Esophagus squamous epithelium (tissue), 4 donors: ENCODE measurements at regions not wholly inside any gene's neighbourhood (a gene's known extent, or its start where the extent isn't known, plus 50 kb on each side); places are given as distances from the start of the nearest gene placed in this dataset.

Source experiments
- CTCF ChIP-seq, 6 experiments: fragments of 450-650 bp in 4 of 6; fragments of 200-600 bp in 2 of 6; sonication (generic) in 2 of 6; IDR thresholded peaks; one replicate each; pipeline ENCODE4 v1.5.1; 2016 to 2019; ENCODE audit warnings: antibody characterized with exemption in 6 of 6, mild to moderate bottlenecking in 4 of 6, moderate library complexity in 4 of 6
- POLR2A ChIP-seq, 4 donors: fragments of 450-650 bp; IDR thresholded peaks; one replicate each; pipeline ENCODE4 v1.6.1; 2017; ENCODE audit warnings: antibody characterized with exemption in 4 of 4, mild to moderate bottlenecking in 4 of 4, moderate library complexity in 3 of 4

- TF ChIP-seq CTCF (IDR thresholded peaks at IDR 0.05) (no peak), POLR2A (IDR thresholded peaks at IDR 0.05) (no peak)
These were observed 91.5 kb upstream of the ACP3 start for GRCh38 chr3:132225664-132226063.
